COLO668 (cell line): ENCODE measurements at regions not wholly inside any gene's neighbourhood (a gene's known extent, or its start where the extent isn't known, plus 50 kb on each side); places are given as distances from the start of the nearest gene placed in this dataset.

Source experiments
- DNase-seq: peaks from one replicate; lab custom pipeline; 2025; ENCODE audit not compliant: unreplicated experiment; lab: John Stamatoyannopoulos, UW

GRCh38 chr17:68182011-68182306 lies 65.9 kb upstream of the AMZ2 start:
- DNase-seq = no peak

- no peak for DNase-seq
Observed at GRCh38 chr17:68182940-68183551, 64.8 kb upstream of the AMZ2 start.

GRCh38 chr17:68184141-68184571 lies 63.7 kb upstream of the AMZ2 start:
- no peak for DNase-seq

GRCh38 chr17:68184816-68185436 lies 62.9 kb upstream of the AMZ2 start:
- no peak for DNase-seq

- no peak for DNase-seq
Observed at GRCh38 chr17:68185820-68186219, 62.0 kb upstream of the AMZ2 start.

GRCh38 chr17:68190495-68190894 lies 57.3 kb upstream of the AMZ2 start:
- DNase-seq = no peak

GRCh38 chr17:68195667-68196393 lies 52.0 kb upstream of the AMZ2 start:
- peak; percentile 51 for DNase-seq

GRCh38 chr17:68196394-68197090 lies 51.3 kb upstream of the AMZ2 start:
- no peak for DNase-seq

GRCh38 chr17:68197091-68197996 lies 50.5 kb upstream of the AMZ2 start:
- DNase-seq = peak; percentile 34

GRCh38 chr17:68197997-68198930 lies 49.6 kb upstream of the AMZ2 start:
- peak; percentile 24 for DNase-seq
